IMR-90 (cell line): ENCODE measurements at regions not wholly inside any gene's neighbourhood (a gene's known extent, or its start where the extent isn't known, plus 50 kb on each side); places are given as distances from the start of the nearest gene placed in this dataset.

Source experiments
- ATAC-seq: fragments of 200-7000 bp; cut with Tn5 transposase; 2 replicates; pipeline ENCODE4 v1.9.1; 2020; ENCODE audit warnings: low read depth, mild to moderate bottlenecking, moderate library complexity
- BruUV-seq: library from RNA; stranded (reverse); fragments of 400-500 nt; replicated peaks from 2 replicates; lab custom pipeline; 2021; lab: Mats Ljungman, UMichigan
- CTCF ChIA-PET: fragments of 300-600 bp; formaldehyde crosslinking; extraction: SDS; loops from one replicate; lab custom pipeline; 2021; ENCODE audit warnings: antibody characterized with exemption; lab: Yijun Ruan, JAX
- POLR2A ChIA-PET: fragments of 300-600 bp; sonication (Branson Sonifier 250); formaldehyde crosslinking; loops from one replicate; lab custom pipeline; 2022; ENCODE audit warnings: antibody characterized with exemption; ENCODE audit not compliant: unreplicated experiment; lab: Charles Lee
- DNase-seq: peaks from one replicate; pipeline ENCODE4 v3.0.0; 2013
- H2AFZ ChIP-seq: replicated peaks from 2 replicates; pipeline ENCODE3; 2013; ENCODE audit warnings: low read length, mild to moderate bottlenecking; ENCODE audit not compliant: poor library complexity
- H2AK5ac ChIP-seq: 2 replicates; pipeline ENCODE4 v1.6.1; 2013; ENCODE audit warnings: low read depth, low read length, inconsistent platforms
- H2AK9ac ChIP-seq: replicated peaks from 2 replicates; pipeline ENCODE3; 2013; ENCODE audit warnings: mild to moderate bottlenecking, low read depth, low read length, moderate library complexity; ENCODE audit not compliant: poor library complexity
- H2BK120ac ChIP-seq: 2 replicates; pipeline ENCODE4 v1.6.1; 2013; ENCODE audit warnings: low read depth, low read length, inconsistent platforms
- H2BK15ac ChIP-seq: 3 replicates; pipeline ENCODE4 v1.6.1; 2013; ENCODE audit warnings: low read depth, low read length, inconsistent platforms
- H2BK20ac ChIP-seq: 2 replicates; pipeline ENCODE4 v1.6.1; 2013; ENCODE audit warnings: low read depth, mild to moderate bottlenecking, inconsistent platforms, low read length, moderate library complexity
- H2BK5ac ChIP-seq: 2 replicates; pipeline ENCODE4 v1.6.1; 2013; ENCODE audit warnings: mild to moderate bottlenecking, low read depth, low read length, inconsistent platforms; ENCODE audit not compliant: poor library complexity, severe bottlenecking
- H3K14ac ChIP-seq: replicated peaks from 2 replicates; pipeline ENCODE4 v1.6.1; 2013; ENCODE audit warnings: low read depth, low read length, inconsistent platforms
- H3K18ac ChIP-seq: 2 replicates; pipeline ENCODE4 v1.6.1; 2013; ENCODE audit warnings: low read depth, low read length, control low read depth
- H3K23ac ChIP-seq: 2 replicates; pipeline ENCODE4 v1.6.1; 2013; ENCODE audit warnings: low read depth, low read length, inconsistent platforms
- H3K27ac ChIP-seq: 2 replicates; pipeline ENCODE4 v1.5.1; 2013; ENCODE audit warnings: mild to moderate bottlenecking, control low read depth, low read length; ENCODE audit not compliant: insufficient read depth
- H3K27me3 ChIP-seq: 2 replicates; pipeline ENCODE4 v1.6.1; 2013; ENCODE audit warnings: low read length; ENCODE audit not compliant: control insufficient read depth, insufficient read depth
- H3K36me3 ChIP-seq: 2 replicates; pipeline ENCODE4 v1.6.1; 2013; ENCODE audit warnings: low read length, mixed read lengths; ENCODE audit not compliant: control insufficient read depth, insufficient read depth
- H3K4ac ChIP-seq: 2 replicates; pipeline ENCODE4 v1.6.1; 2013; ENCODE audit warnings: low read depth, low read length, inconsistent platforms
- H3K4me1 ChIP-seq: 2 replicates; pipeline ENCODE4 v1.6.1; 2013; ENCODE audit warnings: low read length, mixed read lengths; ENCODE audit not compliant: control insufficient read depth, insufficient read depth
- H3K4me2 ChIP-seq: 2 replicates; pipeline ENCODE4 v1.6.1; 2013; ENCODE audit warnings: low read depth, mild to moderate bottlenecking, control low read depth, low read length, moderate library complexity
- H3K4me3 ChIP-seq: 2 replicates; pipeline ENCODE4 v1.5.1; 2013; ENCODE audit warnings: low read depth, mild to moderate bottlenecking, control low read depth, low read length, moderate library complexity; ENCODE audit not compliant: insufficient read depth
- H3K56ac ChIP-seq: 2 replicates; pipeline ENCODE4 v1.6.1; 2013; ENCODE audit warnings: low read length, inconsistent platforms; ENCODE audit not compliant: insufficient read depth; ENCODE audit errors: extremely low read depth
- H3K79me1 ChIP-seq, 2 experiments: 2 replicates each; pipeline ENCODE4 v1.6.1; 2013; ENCODE audit warnings: low read length in 2 of 2, inconsistent platforms in 1 of 2, low read depth in 1 of 2
- H3K9ac ChIP-seq: 2 replicates; pipeline ENCODE4 v1.6.1; 2013; ENCODE audit warnings: low read depth, low read length, control low read depth
- H3K9me1 ChIP-seq: 2 replicates; pipeline ENCODE4 v1.6.1; 2013; ENCODE audit warnings: low read length, inconsistent platforms; ENCODE audit not compliant: insufficient read depth
- H3K9me3 ChIP-seq: 2 replicates; pipeline ENCODE4 v1.6.1; 2013; ENCODE audit warnings: low read length; ENCODE audit not compliant: control insufficient read depth, insufficient read depth
- H4K20me1 ChIP-seq: 2 replicates; pipeline ENCODE4 v1.6.1; 2013; ENCODE audit warnings: low read length, inconsistent platforms; ENCODE audit not compliant: insufficient read depth
- H4K5ac ChIP-seq: 2 replicates; pipeline ENCODE4 v1.6.1; 2013; ENCODE audit warnings: mild to moderate bottlenecking, low read depth, low read length, control low read depth
- H4K8ac ChIP-seq, 2 experiments: 2 replicates each; pipeline ENCODE4 v1.6.1; 2013; ENCODE audit warnings: low read depth in 2 of 2, low read length in 2 of 2, control low read depth in 1 of 2, inconsistent platforms in 1 of 2
- H4K91ac ChIP-seq: 2 replicates; pipeline ENCODE4 v1.6.1; 2013; ENCODE audit warnings: low read depth, low read length, inconsistent platforms; ENCODE audit not compliant: insufficient read depth
- BHLHE40 ChIP-seq: fragments of 150-350 bp; IDR thresholded peaks from 2 replicates; pipeline ENCODE4 v1.6.1; 2016; ENCODE audit warnings: mild to moderate bottlenecking, low read depth, low read length
- CEBPB ChIP-seq: IDR thresholded peaks from 2 replicates; pipeline ENCODE4 v1.6.1; 2012; ENCODE audit warnings: low read depth, low read length, improper control_type of control experiment
- MXI1 ChIP-seq: IDR thresholded peaks from 2 replicates; pipeline ENCODE4 v1.6.1; 2012; ENCODE audit warnings: low read depth, mild to moderate bottlenecking, low read length, moderate library complexity, borderline replicate concordance
- NFE2L2 ChIP-seq: fragments of 150-350 bp; IDR thresholded peaks from 2 replicates; pipeline ENCODE4 v1.6.1; 2016; ENCODE audit warnings: low read depth, mild to moderate bottlenecking, low read length
- POLR2A ChIP-seq: IDR thresholded peaks from 2 replicates; pipeline ENCODE4 v1.6.1; 2012; ENCODE audit warnings: mild to moderate bottlenecking, low read depth, low read length
- RAD21 ChIP-seq: IDR thresholded peaks from 2 replicates; pipeline ENCODE4 v1.6.1; 2012; ENCODE audit warnings: low read length, improper control_type of control experiment
- RFX5 ChIP-seq: IDR thresholded peaks from 2 replicates; pipeline ENCODE4 v1.8.0; 2012; ENCODE audit warnings: low read depth, mild to moderate bottlenecking, low read length, moderate library complexity
- WGBS, 2 experiments: methylation state at CpG; one replicate each; pipeline versions ENCODE4 v1.1.5 to v1.1.7; 2013; ENCODE audit warnings: missing lambda C conversion rate in 2 of 2; ENCODE audit not compliant: insufficient read length in 1 of 2; ENCODE audit errors: extremely low coverage in 2 of 2; 5-methylcytosine and 5-hydroxymethylcytosine counted together
- dilution Hi-C: fragments of 300-500 bp; cut with HindIII; formaldehyde crosslinking; loops from one replicate; pipeline ENCODE4 v1.14.3; 2018; ENCODE audit warnings: low sequenced_read_pairs; ENCODE audit not compliant: unreplicated experiment
- in situ Hi-C: fragments of 300-500 bp; cut with MboI; formaldehyde crosslinking; loops from 3 replicates; pipeline ENCODE4 v1.14.3; 2019; ENCODE audit warnings: low sequenced_read_pairs, inconsistent platforms, mixed read lengths
- intact Hi-C: fragments of 100-400 bp; cut with micrococcal nuclease; formaldehyde crosslinking; loops from 2 replicates; pipeline ENCODE4 v1.10.0; 2022
- TF ChIP-seq, protein P1 (sequence below): fragments of 150-350 bp; IDR thresholded peaks from 2 replicates; pipeline ENCODE4 v1.6.1; 2016; ENCODE audit warnings: low read depth, mild to moderate bottlenecking, low read length, moderate library complexity, borderline replicate concordance

DNA sequence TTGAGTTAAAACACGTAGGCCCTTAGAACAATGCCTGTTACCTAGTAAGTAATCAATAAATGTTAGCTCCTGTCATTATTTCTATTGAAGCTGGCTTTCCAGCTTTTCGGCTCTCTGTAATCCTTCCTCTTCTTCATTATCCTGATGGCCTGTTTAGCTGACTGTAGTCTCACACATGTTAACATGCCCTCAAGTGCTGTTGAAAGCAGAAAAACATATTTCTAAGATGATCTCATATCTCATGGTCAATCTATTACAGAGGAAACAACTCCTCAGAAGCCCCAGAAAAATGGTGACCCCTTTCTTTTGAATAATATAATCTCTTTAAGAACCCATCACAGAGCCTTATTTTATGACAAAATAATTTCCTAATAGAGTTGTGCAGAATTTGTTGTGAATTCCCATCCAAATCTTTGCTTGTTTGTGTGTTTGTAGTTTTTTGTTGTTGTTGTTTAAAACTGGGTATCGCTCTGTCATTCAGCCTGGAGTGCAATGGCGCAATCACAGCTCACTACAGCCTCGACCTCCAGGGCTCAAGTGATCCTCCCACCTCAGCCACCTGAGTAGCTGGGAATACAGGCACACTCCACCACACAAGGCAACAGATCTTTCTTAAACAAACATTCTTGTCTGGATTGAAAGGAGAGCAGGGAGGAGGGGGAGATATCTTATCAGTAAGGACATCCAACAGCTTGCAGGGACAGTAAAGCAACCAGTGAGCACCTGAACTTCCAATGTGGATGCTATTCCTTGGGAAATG lies 242.5 kb upstream of the CAND1 start:
- Histone ChIP-seq H3K4ac (no peak overlapping the region), H3K27me3 (no peaks in the 10 kb centered on the region), H3K23ac (no peak overlapping the region), H3K56ac (no peak overlapping the region), H2BK20ac (no peak overlapping the region), H2BK5ac (no peak overlapping the region), H3K36me3 (no peaks in the 10 kb centered on the region), H3K4me1 (no peaks in the 10 kb centered on the region), H3K79me1 (no peaks in the 10 kb centered on the region), H2BK120ac (no peak overlapping the region), H3K9me3 (no peaks in the 10 kb centered on the region), H2AK5ac (no peak overlapping the region), H3K14ac (no peak overlapping the region), H3K4me3 (no peak overlapping the region), H4K5ac (no peak overlapping the region), H3K9me1 (no peaks in the 10 kb centered on the region), H3K4me2 (no peak overlapping the region), H2BK15ac (no peak overlapping the region), H3K18ac (no peak overlapping the region), H3K9ac (no peak overlapping the region), H4K8ac (no peak overlapping the region), H4K91ac (no peak overlapping the region), H2AK9ac (no peak overlapping the region), H2AFZ (no peak overlapping the region), H3K27ac (no peak overlapping the region), H4K20me1 (no peaks in the 10 kb centered on the region)
- dilution Hi-C loops (no loop called here), in situ Hi-C loops (no loop called here), intact Hi-C loops (no loop called here)
- CTCF ChIA-PET: no interaction called here
- BruUV-seq: no TSS peak
- DNase-seq (no peak), ATAC-seq (no peak)
- TF ChIP-seq NFE2L2 (no peak), POLR2A (no peak), MXI1 (no peak), CEBPB (no peak), RAD21 (no peak), RFX5 (no peak), BHLHE40 (no peak)
- TF ChIP-seq, protein P1, sequence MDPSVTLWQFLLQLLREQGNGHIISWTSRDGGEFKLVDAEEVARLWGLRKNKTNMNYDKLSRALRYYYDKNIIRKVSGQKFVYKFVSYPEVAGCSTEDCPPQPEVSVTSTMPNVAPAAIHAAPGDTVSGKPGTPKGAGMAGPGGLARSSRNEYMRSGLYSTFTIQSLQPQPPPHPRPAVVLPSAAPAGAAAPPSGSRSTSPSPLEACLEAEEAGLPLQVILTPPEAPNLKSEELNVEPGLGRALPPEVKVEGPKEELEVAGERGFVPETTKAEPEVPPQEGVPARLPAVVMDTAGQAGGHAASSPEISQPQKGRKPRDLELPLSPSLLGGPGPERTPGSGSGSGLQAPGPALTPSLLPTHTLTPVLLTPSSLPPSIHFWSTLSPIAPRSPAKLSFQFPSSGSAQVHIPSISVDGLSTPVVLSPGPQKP: no peak
- POLR2A ChIA-PET: no interaction called here
- WGBS, 2 experiments: no CpG with 5 or more reads among the region's 5 CpGs
